Lung (tissue), 11 donors: ENCODE measurements at regions not wholly inside any gene's neighbourhood (a gene's known extent, or its start where the extent isn't known, plus 50 kb on each side); places are given as distances from the start of the nearest gene placed in this dataset.

ENCODE experiments used
- ATAC-seq: fragments of 200-7000 bp; cut with Tn5 transposase; one replicate; pipeline ENCODE4 v1.9.1; 2020; ENCODE audit warnings: moderate number of reproducible peaks; ENCODE audit not compliant: insufficient read depth, low FRiP score
- DNase-seq, 3 donors: peaks; one replicate each; pipeline ENCODE4 v3.0.0-alpha.2; 2013 to 2017
- H3K27ac ChIP-seq, 2 donors: one replicate each; pipeline ENCODE4 v1.5.1; 2013; ENCODE audit warnings: mild to moderate bottlenecking in 2 of 2, moderate library complexity in 2 of 2, control low read depth in 1 of 2, inconsistent platforms in 1 of 2, low read depth in 1 of 2, low read length in 1 of 2
- H3K27me3 ChIP-seq, 3 donors: one replicate each; pipeline ENCODE4 v1.5.1; 2013; ENCODE audit warnings: low read length in 2 of 3; ENCODE audit not compliant: control insufficient read depth in 3 of 3, insufficient read depth in 3 of 3
- H3K36me3 ChIP-seq, 4 donors: one replicate each; pipeline ENCODE4 v1.5.1; 2013; ENCODE audit warnings: low read length in 4 of 4, mild to moderate bottlenecking in 1 of 4, moderate library complexity in 1 of 4; ENCODE audit not compliant: control insufficient read depth in 4 of 4, insufficient read depth in 4 of 4
- H3K4me1 ChIP-seq, 5 donors: one replicate each; pipeline ENCODE4 v1.5.1; 2013; ENCODE audit warnings: low read length in 5 of 5, mild to moderate bottlenecking in 2 of 5, moderate library complexity in 1 of 5; ENCODE audit not compliant: control insufficient read depth in 5 of 5, insufficient read depth in 5 of 5
- H3K4me3 ChIP-seq: one replicate; pipeline ENCODE4 v1.5.1; 2013; ENCODE audit warnings: mild to moderate bottlenecking, control low read depth, moderate library complexity
- H3K9ac ChIP-seq, 2 donors: one replicate each; pipeline ENCODE4 v1.5.1; 2013; ENCODE audit warnings: low read length in 2 of 2, control low read depth in 1 of 2; ENCODE audit not compliant: insufficient read depth in 1 of 2
- H3K9me3 ChIP-seq, 4 donors: one replicate each; pipeline ENCODE4 v1.5.1; 2013; ENCODE audit warnings: low read length in 3 of 4, mild to moderate bottlenecking in 1 of 4, moderate library complexity in 1 of 4; ENCODE audit not compliant: control insufficient read depth in 4 of 4, insufficient read depth in 3 of 4
- WGBS, 2 donors: extraction: QIAGEN DNeasy Blood & Tissue Kit; methylation state at CpG; one replicate each; pipeline ENCODE4 v1.1.7; 2013; 5-methylcytosine and 5-hydroxymethylcytosine counted together
- TF ChIP-seq, protein P1 (sequence below): IDR thresholded peaks from 2 replicates; pipeline ENCODE4 v1.5.1; 2012; ENCODE audit warnings: mild to moderate bottlenecking; ENCODE audit errors: control extremely low read depth, extremely low read depth
- donor health status: control.
- donor health status: control.
- donor health status: Bipolar disorder and iron deficiency.
- donor health status: healthy.
- donor health status: DM: yes; HTN: yes; CAD: no.

DNA sequence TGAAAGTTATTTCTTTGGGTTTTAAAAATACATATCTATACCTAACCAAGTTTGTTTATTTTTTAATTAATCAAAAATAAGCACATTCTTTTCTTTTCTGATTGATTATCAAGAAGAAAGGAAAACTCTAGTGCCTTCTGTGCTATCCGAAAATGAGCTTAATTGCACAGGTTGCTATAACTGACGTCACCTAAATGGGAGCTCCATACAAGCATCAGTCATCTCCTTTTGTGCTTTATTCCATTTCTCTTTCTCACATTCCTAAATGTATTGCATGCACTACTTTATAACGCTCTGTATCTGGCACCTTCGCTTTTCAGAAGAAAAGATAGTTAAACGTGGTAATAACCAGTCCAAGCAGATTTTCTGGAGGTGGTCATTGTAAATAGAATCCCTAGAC lies 675.0 kb downstream of the STPG2 start:
- no peak overlapping the region for H3K9ac ChIP-seq
- H3K4me3 ChIP-seq, result no peak overlapping the region
- TF ChIP-seq, protein P1, sequence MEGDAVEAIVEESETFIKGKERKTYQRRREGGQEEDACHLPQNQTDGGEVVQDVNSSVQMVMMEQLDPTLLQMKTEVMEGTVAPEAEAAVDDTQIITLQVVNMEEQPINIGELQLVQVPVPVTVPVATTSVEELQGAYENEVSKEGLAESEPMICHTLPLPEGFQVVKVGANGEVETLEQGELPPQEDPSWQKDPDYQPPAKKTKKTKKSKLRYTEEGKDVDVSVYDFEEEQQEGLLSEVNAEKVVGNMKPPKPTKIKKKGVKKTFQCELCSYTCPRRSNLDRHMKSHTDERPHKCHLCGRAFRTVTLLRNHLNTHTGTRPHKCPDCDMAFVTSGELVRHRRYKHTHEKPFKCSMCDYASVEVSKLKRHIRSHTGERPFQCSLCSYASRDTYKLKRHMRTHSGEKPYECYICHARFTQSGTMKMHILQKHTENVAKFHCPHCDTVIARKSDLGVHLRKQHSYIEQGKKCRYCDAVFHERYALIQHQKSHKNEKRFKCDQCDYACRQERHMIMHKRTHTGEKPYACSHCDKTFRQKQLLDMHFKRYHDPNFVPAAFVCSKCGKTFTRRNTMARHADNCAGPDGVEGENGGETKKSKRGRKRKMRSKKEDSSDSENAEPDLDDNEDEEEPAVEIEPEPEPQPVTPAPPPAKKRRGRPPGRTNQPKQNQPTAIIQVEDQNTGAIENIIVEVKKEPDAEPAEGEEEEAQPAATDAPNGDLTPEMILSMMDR, result no peak
- H3K4me1 ChIP-seq, result no peaks in the 10 kb centered on the region
- no peak for DNase-seq
- no peak overlapping the region for H3K27ac ChIP-seq
- no peaks in the 10 kb centered on the region for H3K27me3 ChIP-seq
- WGBS, 2 donors, result 89 to 90% methylated on average over 5 of the region's 5 CpGs
- ATAC-seq, result no peak
- no peaks in the 10 kb centered on the region for H3K36me3 ChIP-seq
- H3K9me3 ChIP-seq, result peaks cover 0 to 4% (median 0%) of the 10 kb centered on the region in 4 donors

DNA sequence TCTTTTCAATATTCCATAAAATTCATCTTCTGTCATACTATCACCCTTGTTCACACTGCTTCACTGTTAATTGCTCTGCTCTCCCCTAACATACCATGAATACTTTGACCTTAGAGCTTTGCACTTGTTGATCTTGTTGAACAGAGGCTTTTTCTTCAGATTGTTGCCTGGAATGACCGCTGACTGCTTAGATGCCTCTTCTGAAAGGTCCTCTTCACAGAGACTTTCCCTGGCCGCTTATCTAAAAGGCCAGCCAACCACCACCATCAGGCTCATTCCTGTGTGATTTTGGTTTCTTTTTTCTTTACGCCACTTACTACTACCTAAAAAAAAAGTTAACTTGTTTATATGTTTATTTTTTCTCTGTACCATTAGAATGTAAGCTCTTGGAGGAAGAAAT lies 667.7 kb downstream of the STPG2 start:
- Histone ChIP-seq H3K4me1 (no peaks in the 10 kb centered on the region), H3K36me3 (no peaks in the 10 kb centered on the region), H3K27ac (no peak overlapping the region), H3K9me3 (no peaks in the 10 kb centered on the region), H3K9ac (no peak overlapping the region), H3K27me3 (no peaks in the 10 kb centered on the region), H3K4me3 (no peak overlapping the region)
- no peak for DNase-seq
- 82 to 85% methylated on average over 3 of the region's 3 CpGs for WGBS, 2 donors
- TF ChIP-seq, protein P1, result no peak
- no peak for ATAC-seq

DNA sequence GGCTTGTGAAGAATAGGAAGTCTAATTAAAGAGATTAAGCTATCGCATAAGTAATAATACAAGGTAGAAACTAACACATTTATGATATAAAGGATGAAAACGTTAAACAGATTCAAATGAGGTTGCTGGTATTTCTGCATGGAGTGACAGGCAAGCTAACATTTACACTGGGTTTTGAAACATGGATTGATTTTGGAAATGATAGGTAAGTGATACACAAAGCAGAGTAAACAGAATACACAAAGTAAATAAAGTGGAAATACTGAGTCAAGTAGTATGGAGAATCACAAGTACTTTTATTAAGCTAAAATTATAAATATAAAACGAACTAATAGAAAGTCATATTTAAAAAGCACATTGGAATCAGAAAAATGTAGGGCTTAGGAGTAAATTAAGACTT lies 665.3 kb downstream of the STPG2 start:
- Histone ChIP-seq H3K9me3 (no peaks in the 10 kb centered on the region), H3K9ac (no peak overlapping the region), H3K4me1 (no peaks in the 10 kb centered on the region), H3K27ac (no peak overlapping the region), H3K36me3 (no peaks in the 10 kb centered on the region), H3K4me3 (no peak overlapping the region), H3K27me3 (no peaks in the 10 kb centered on the region)
- TF ChIP-seq, protein P1, result no peak
- DNase-seq, result no peak
- WGBS, 2 donors, result 78 to 81% methylated on average over 3 of the region's 3 CpGs
- ATAC-seq, result no peak

DNA sequence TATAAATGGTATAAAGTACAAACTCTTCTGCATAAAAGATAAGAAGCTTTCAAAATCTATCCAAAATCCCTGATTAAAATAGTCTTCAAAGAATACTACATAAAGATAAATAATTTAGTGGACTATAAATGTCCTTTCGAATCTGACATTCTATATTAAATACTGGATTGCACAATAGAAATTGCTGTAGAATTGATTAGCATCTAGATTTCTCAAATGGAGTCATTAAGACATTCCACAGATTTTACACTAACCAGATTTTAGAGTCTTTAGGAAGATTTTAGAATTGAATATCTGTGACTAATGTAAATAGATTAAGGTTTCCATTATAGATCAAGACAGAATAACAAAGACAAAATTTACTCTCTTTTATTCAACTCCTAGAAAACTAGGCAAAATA lies 663.9 kb downstream of the STPG2 start:
- Histone ChIP-seq H3K9ac (no peak overlapping the region), H3K36me3 (no peaks in the 10 kb centered on the region), H3K9me3 (no peaks in the 10 kb centered on the region), H3K4me3 (no peak overlapping the region), H3K4me1 (no peaks in the 10 kb centered on the region), H3K27me3 (no peaks in the 10 kb centered on the region), H3K27ac (no peak overlapping the region)
- ATAC-seq (no peak), DNase-seq (no peak)
- WGBS, 2 donors, result 81 to 86% methylated on average over 1 of the region's 1 CpG
- TF ChIP-seq, protein P1, result no peak
